HCT116 (cell line): ENCODE measurements at regions not wholly inside any gene's neighbourhood (a gene's known extent, or its start where the extent isn't known, plus 50 kb on each side); places are given as distances from the start of the nearest gene placed in this dataset.
A peak's percentile ranks its signal among the peaks of the same experiment; 100 is the strongest.

ENCODE experiments used
- ATAC-seq: fragments of 200-7000 bp; cut with Tn5 transposase; 2 replicates; pipeline ENCODE4 v1.9.1; 2020; ENCODE audit warnings: mild to moderate bottlenecking, moderate library complexity
- BruUV-seq: library from RNA; stranded (reverse); fragments of 400-500 nt; replicated peaks from 2 replicates; lab custom pipeline; 2021; lab: Mats Ljungman, UMichigan
- CTCF ChIA-PET: fragments of 300-600 bp; sonication (Branson Sonifier 250); formaldehyde crosslinking; loops from one replicate; lab custom pipeline; 2021; ENCODE audit warnings: antibody characterized with exemption; lab: Charles Lee
- POLR2A ChIA-PET: fragments of 300-600, 350-600 bp; sonication (Branson Sonifier 250); formaldehyde crosslinking; loops from one replicate; lab custom pipeline; 2021; ENCODE audit warnings: antibody characterized with exemption; lab: Charles Lee
- RAD21 ChIA-PET, 2 experiments: fragments of 300-600 bp; sonication (Branson Sonifier 250); formaldehyde crosslinking; loops; one replicate each; lab custom pipeline; 2023; ENCODE audit warnings: low total read pairs in 2 of 2; ENCODE audit not compliant: uncharacterized antibody in 2 of 2, unreplicated experiment in 2 of 2, low non-redundant PET in 1 of 2; lab: Charles Lee
- DNase-seq: peaks from one replicate; pipeline ENCODE4 v3.0.0-alpha.2; 2010; ENCODE audit warnings: low read depth, low spot score
- H2AFZ ChIP-seq: fragments of 200-600 bp; shearing (Covaris generic), sonication (generic); 2 replicates; pipeline ENCODE4 v1.6.1; 2017; ENCODE audit warnings: low read depth, mixed run types, mixed read lengths, antibody characterized with exemption, low read length; ENCODE audit not compliant: poor library complexity, severe bottlenecking
- H3K27ac ChIP-seq: 2 replicates; pipeline ENCODE4 v1.5.1; 2012; ENCODE audit warnings: low read depth, low read length
- H3K27me3 ChIP-seq: fragments of 200-600 bp; sonication (generic); 2 replicates; pipeline ENCODE4 v1.6.1; 2016; ENCODE audit warnings: mixed run types, low read length, mixed read lengths; ENCODE audit not compliant: insufficient read depth
- H3K36me3 ChIP-seq, 2 experiments: fragments of 200-500 bp in 1 of 2; fragments of 200-600 bp in 1 of 2; sonication (Bioruptor generic) in 1 of 2; sonication (generic) in 1 of 2; 2 replicates each; pipeline versions ENCODE4 v1.5.1 to v1.6.1; 2014 to 2016; ENCODE audit warnings: low read length in 2 of 2, inconsistent platforms in 1 of 2, mixed read lengths in 1 of 2, mixed run types in 1 of 2; ENCODE audit not compliant: insufficient read depth in 2 of 2, control insufficient read depth in 1 of 2
- H3K4me1 ChIP-seq, 2 experiments: fragments of 200-600 bp in 1 of 2; sonication (generic) in 1 of 2; 2 replicates each; pipeline versions ENCODE4 v1.5.1 to v1.6.1; 2012 to 2017; ENCODE audit warnings: low read length in 2 of 2, inconsistent platforms in 1 of 2, mild to moderate bottlenecking in 1 of 2, mixed read lengths in 1 of 2, mixed run types in 1 of 2, moderate library complexity in 1 of 2; ENCODE audit not compliant: insufficient read depth in 2 of 2, control insufficient read depth in 1 of 2
- H3K4me2 ChIP-seq: fragments of 200-600 bp; sonication (generic); 2 replicates; pipeline ENCODE4 v1.6.1; 2017; ENCODE audit warnings: mixed run types, low read length, mixed read lengths
- H3K4me3 ChIP-seq, 2 experiments: fragments of 200-600 bp in 1 of 2; sonication (generic) in 1 of 2; replicated peaks in 1 of 2; 2 replicates each; pipeline ENCODE4 v1.5.1; 2011 to 2016; ENCODE audit warnings: low read length in 2 of 2, control low read depth in 1 of 2, low read depth in 1 of 2, mild to moderate bottlenecking in 1 of 2, mixed read lengths in 1 of 2, mixed run types in 1 of 2
- H3K79me2 ChIP-seq: fragments of 200-600 bp; sonication (generic); 2 replicates; pipeline ENCODE4 v1.6.1; 2017; ENCODE audit warnings: mild to moderate bottlenecking, mixed run types, low read length, moderate library complexity, mixed read lengths; ENCODE audit not compliant: insufficient read depth
- H3K9ac ChIP-seq: fragments of 200-600 bp; sonication (generic); 2 replicates; pipeline ENCODE4 v1.6.1; 2016; ENCODE audit warnings: low read length, mixed read lengths
- H3K9me2 ChIP-seq: fragments of 200-600 bp; sonication (generic), shearing (Covaris generic); 2 replicates; pipeline ENCODE4 v1.6.1; 2017; ENCODE audit warnings: mixed run types, mild to moderate bottlenecking, moderate library complexity; ENCODE audit not compliant: insufficient read depth
- H3K9me3 ChIP-seq, 2 experiments: fragments of 200-500 bp in 1 of 2; fragments of 200-600 bp in 1 of 2; sonication (Bioruptor generic) in 1 of 2; sonication (generic) in 1 of 2; 2 replicates each; pipeline ENCODE4 v1.6.1; 2014 to 2017; ENCODE audit warnings: low read length in 2 of 2, mixed read lengths in 2 of 2, inconsistent platforms in 1 of 2, low read depth in 1 of 2, mild to moderate bottlenecking in 1 of 2, mixed run types in 1 of 2, moderate library complexity in 1 of 2; ENCODE audit not compliant: control insufficient read depth in 1 of 2, insufficient read depth in 1 of 2
- H4K20me1 ChIP-seq: fragments of 200-600 bp; sonication (generic), shearing (Covaris generic); 2 replicates; pipeline ENCODE4 v1.6.1; 2017; ENCODE audit warnings: mixed run types, mild to moderate bottlenecking, moderate library complexity; ENCODE audit not compliant: insufficient read depth
- ATF3 ChIP-seq: IDR thresholded peaks from 2 replicates; pipeline ENCODE4 v1.6.1; 2012
- CBX3 ChIP-seq: IDR thresholded peaks from 2 replicates; pipeline ENCODE4 v1.6.1; 2012; ENCODE audit warnings: low read depth
- CTCF ChIP-seq, 3 experiments: fragments of 200-600 bp in 1 of 3; sonication (generic) in 1 of 3; IDR thresholded peaks in 2 of 3; conservative IDR thresholded peaks in 1 of 3; 2 replicates each; pipeline ENCODE4 v1.5.1; 2012 to 2017; ENCODE audit warnings: low read depth in 2 of 3, low read length in 2 of 3, antibody characterized with exemption in 1 of 3, borderline replicate concordance in 1 of 3, control low read depth in 1 of 3, mild to moderate bottlenecking in 1 of 3, mixed read lengths in 1 of 3, mixed run types in 1 of 3, moderate library complexity in 1 of 3; ENCODE audit not compliant: insufficient read depth in 1 of 3
- JUND ChIP-seq: IDR thresholded peaks from 2 replicates; pipeline ENCODE4 v1.6.1; 2012
- MAX ChIP-seq: IDR thresholded peaks from 2 replicates; pipeline ENCODE4 v1.6.1; 2012
- ZBTB33 ChIP-seq: IDR thresholded peaks from 2 replicates; pipeline ENCODE4 v1.6.1; 2011; ENCODE audit warnings: mild to moderate bottlenecking, low read length, moderate library complexity; ENCODE audit not compliant: insufficient replicate concordance; ENCODE audit errors: extremely low read depth
- intact Hi-C: fragments of 100-400 bp; cut with micrococcal nuclease; formaldehyde crosslinking; loops from 2 replicates; pipeline ENCODE4 v1.10.0; 2022

GRCh38 chr21:16082038-16082816 lies 352.4 kb downstream of the USP25 start:
- Histone ChIP-seq H2AFZ (no peak overlapping the region), H3K79me2 (no peaks in the 10 kb centered on the region), H3K9me2 (no peaks in the 10 kb centered on the region), H3K4me3 (no peak overlapping the region), H3K27ac (no peak overlapping the region), H3K36me3 (no peaks in the 10 kb centered on the region), H3K4me1 (no peaks in the 10 kb centered on the region), H3K4me2 (no peak overlapping the region), H3K27me3 (no peaks in the 10 kb centered on the region), H3K9me3 (0 out of 4 replicates have a peak, but pooled peaks cover 0 to 6% of the 10 kb centered on the region in 2 experiments), H3K9ac (no peak overlapping the region), H4K20me1 (no peaks in the 10 kb centered on the region)
- ATAC-seq (no peak), DNase-seq (no peak)
- intact Hi-C loops: no loop called here
- no TSS peak for BruUV-seq
- ChIA-PET CTCF (no interaction called here), POLR2A (no interaction called here), RAD21 (no interaction called here)
- TF ChIP-seq MAX (no peak), JUND (no peak), ATF3 (no peak), ZBTB33 (no peak), CTCF (IDR thresholded peaks at IDR 0.05 in 2 of 3, conservative IDR thresholded peaks at IDR 0.05 in 1 of 3; ENCODE audit: borderline replicate concordance in 1 of 3, insufficient read depth in 1 of 3, low read depth in 2 of 3, low read length in 2 of 3) (peak in 1 of 3 experiments; percentile 36; a peak in 1 of 6 replicates), CBX3 (no peak)
